Choroid plexus epithelial cell (primary cell): ENCODE measurements at regions not wholly inside any gene's neighbourhood (a gene's known extent, or its start where the extent isn't known, plus 50 kb on each side); places are given as distances from the start of the nearest gene placed in this dataset.

Experiments used
- DNase-seq: peaks from one replicate; pipeline ENCODE4 v3.0.0-alpha.2; 2010; ENCODE audit warnings: low read depth
- H3K4me3 ChIP-seq: 2 replicates; pipeline ENCODE4 v1.5.1; 2011; ENCODE audit warnings: low read depth, mild to moderate bottlenecking, control low read depth, low read length, moderate library complexity
- CTCF ChIP-seq: conservative IDR thresholded peaks from 2 replicates; pipeline ENCODE4 v1.5.1; 2011; ENCODE audit warnings: low read depth, mild to moderate bottlenecking, control low read depth, inconsistent platforms, low read length, moderate library complexity

GRCh38 chr5:17944046-17944445, 309.8 kb downstream of the TAF11L14 start:
- no peak for DNase-seq
- no peak overlapping the region for H3K4me3 ChIP-seq
- TF ChIP-seq CTCF = no peak

- TF ChIP-seq CTCF = no peak
- DNase-seq = no peak
- no peak overlapping the region for H3K4me3 ChIP-seq
Measured at GRCh38 chr5:17947029-17947428, 312.8 kb downstream of the TAF11L14 start.

GRCh38 chr5:17951392-17952169, 317.3 kb downstream of the TAF11L14 start:
- H3K4me3 ChIP-seq = no peak overlapping the region

GRCh38 chr5:17952231-17952630, 318.0 kb downstream of the TAF11L14 start:
- H3K4me3 ChIP-seq = no peak overlapping the region
- TF ChIP-seq CTCF = no peak

More at GRCh38 chr5:17951392-17952169, 317.3 kb downstream of the TAF11L14 start:
- TF ChIP-seq CTCF = no peak
- no peak for DNase-seq

GRCh38 chr5:17964067-17964466, 329.8 kb downstream of the TAF11L14 start:
- no peak for DNase-seq
- no peak for TF ChIP-seq CTCF
- H3K4me3 ChIP-seq = no peak overlapping the region

More at GRCh38 chr5:17952231-17952630, 318.0 kb downstream of the TAF11L14 start:
- DNase-seq = no peak

- H3K4me3 ChIP-seq = no peak overlapping the region
- DNase-seq = no peak
- no peak for TF ChIP-seq CTCF
Measured at GRCh38 chr5:17966640-17967402, 332.6 kb downstream of the TAF11L14 start.
